A549 (cell line): ENCODE measurements at regions not wholly inside any gene's neighbourhood (a gene's known extent, or its start where the extent isn't known, plus 50 kb on each side); places are given as distances from the start of the nearest gene placed in this dataset.

Experiments
- ATAC-seq, 2 experiments: fragments of 200-7000 bp in 1 of 2; fragments of >200 bp in 1 of 2; cut with Nextera tagmentation in 1 of 2; cut with Tn5 transposase in 1 of 2; 3 replicates each; pipeline versions ENCODE4 v1.8.0 to v1.9.1; 2018 to 2020; ENCODE audit warnings: mild to moderate bottlenecking in 1 of 2, moderate library complexity in 1 of 2
- CTCF ChIA-PET: fragments of 300-600 bp; sonication (Branson Sonifier 250); formaldehyde crosslinking; extraction: SDS; loops from one replicate; lab custom pipeline; 2021; ENCODE audit warnings: antibody characterized with exemption, inconsistent platforms; lab: Yijun Ruan, JAX
- POLR2A ChIA-PET: fragments of 350-600 bp; formaldehyde crosslinking; extraction: SDS; loops from one replicate; lab custom pipeline; 2021; ENCODE audit warnings: antibody characterized with exemption, inconsistent platforms; lab: Yijun Ruan, JAX
- DNase-seq, 2 experiments: peaks; one replicate each; pipeline versions ENCODE4 v3.0.0 to v3.0.0-alpha.2; 2011 to 2016; ENCODE audit warnings: low read depth in 1 of 2, low spot score in 1 of 2
- FAIRE-seq: peaks from 2 replicates; lab custom pipeline; 2011; peaks lifted over from hg19 to GRCh38; lab: Jason Lieb, UNC
- H3K27ac ChIP-seq, 2 experiments: fragments of >200 bp; sonication (Bioruptor Twin); formaldehyde crosslinking; 3 replicates each; pipeline ENCODE4 v1.5.1; 2016 to 2017
- H3K4me1 ChIP-seq: fragments of >200 bp; sonication (Bioruptor Twin); formaldehyde crosslinking; 3 replicates; pipeline ENCODE4 v1.6.1; 2016
- H3K4me2 ChIP-seq: fragments of >200 bp; sonication (Bioruptor Twin); formaldehyde crosslinking; 3 replicates; pipeline ENCODE4 v1.6.1; 2016
- H3K4me3 ChIP-seq: fragments of >200 bp; sonication (Bioruptor Twin); formaldehyde crosslinking; 3 replicates; pipeline ENCODE4 v1.5.1; 2016
- H3K9me3 ChIP-seq: fragments of >200 bp; sonication (Bioruptor Twin); formaldehyde crosslinking; 3 replicates; pipeline ENCODE4 v1.6.1; 2016
- CBX8 ChIP-seq: fragments of 200-600 bp; sonication (generic); IDR thresholded peaks from 2 replicates; pipeline ENCODE4 v1.6.1; 2016
- CHD4 ChIP-seq: fragments of 200-600 bp; sonication (generic); IDR thresholded peaks from 2 replicates; pipeline ENCODE4 v1.6.1; 2016; ENCODE audit warnings: antibody characterized with exemption, mild to moderate bottlenecking, borderline replicate concordance
- FOSL2 ChIP-seq, 2 experiments: fragments of 450-650 bp in 1 of 2; fragments of >200 bp in 1 of 2; sonication (Bioruptor Twin) in 1 of 2; formaldehyde crosslinking; IDR thresholded peaks; 2 replicates each; pipeline versions ENCODE4 v1.5.0 to v1.6.1; 2016 to 2020; ENCODE audit warnings: mild to moderate bottlenecking in 1 of 2, moderate library complexity in 1 of 2
- HDAC2 ChIP-seq: fragments of 200-600 bp; sonication (generic); IDR thresholded peaks from 2 replicates; pipeline ENCODE4 v1.6.1; 2016
- HEYL ChIP-seq: fragments of 250-450 bp; sonication (Bioruptor Pico); IDR thresholded peaks from 2 replicates; pipeline ENCODE4 v1.8.0; 2021; ENCODE audit warnings: mild to moderate bottlenecking, moderate library complexity
- KDM1A ChIP-seq: fragments of 200-600 bp; sonication (generic); IDR thresholded peaks from 2 replicates; pipeline ENCODE4 v1.6.1; 2016; ENCODE audit warnings: low read depth, mild to moderate bottlenecking
- POLR2AphosphoS2 ChIP-seq: conservative IDR thresholded peaks from 2 replicates; pipeline ENCODE4 v1.6.1; 2012; ENCODE audit warnings: low read length, improper control_type of control experiment, inconsistent platforms
- RAD21 ChIP-seq, 2 experiments: fragments of >200 bp in 1 of 2; sonication (Bioruptor Twin) in 1 of 2; formaldehyde crosslinking in 1 of 2; IDR thresholded peaks in 1 of 2; conservative IDR thresholded peaks in 1 of 2; 2 replicates in 1 of 2; 3 replicates in 1 of 2; pipeline ENCODE4 v1.6.1; 2012 to 2018; ENCODE audit warnings: inconsistent platforms in 1 of 2
- RNF2 ChIP-seq: fragments of 200-600 bp; sonication (generic); IDR thresholded peaks from 2 replicates; pipeline ENCODE4 v1.6.1; 2016; ENCODE audit warnings: low read depth, mild to moderate bottlenecking, antibody characterized with exemption, moderate library complexity, borderline replicate concordance
- SREBF2 ChIP-seq: fragments of 450-650 bp; IDR thresholded peaks from 2 replicates; pipeline ENCODE4 v1.6.1; 2014; ENCODE audit warnings: mild to moderate bottlenecking, moderate library complexity
- TP53 ChIP-seq: fragments of 250-450 bp; sonication (Bioruptor Pico); IDR thresholded peaks from 2 replicates; pipeline ENCODE4 v1.5.0; 2021; ENCODE audit warnings: mild to moderate bottlenecking, moderate library complexity
- ZC3H11A ChIP-seq: fragments of 450-650 bp; IDR thresholded peaks from 2 replicates; pipeline ENCODE4 v1.6.1; 2014; ENCODE audit warnings: antibody characterized with exemption, mild to moderate bottlenecking
- ZNF302 ChIP-seq: fragments of 250-450 bp; sonication (Bioruptor Pico); IDR thresholded peaks from 2 replicates; pipeline ENCODE4 v1.9.0; 2021; ENCODE audit warnings: inconsistent platforms, mild to moderate bottlenecking, moderate library complexity
- WGBS: methylation state at CpG from one replicate; pipeline ENCODE4 v1.1.6; 2017; ENCODE audit errors: missing lambda C conversion rate; 5-methylcytosine and 5-hydroxymethylcytosine counted together
- TF ChIP-seq, protein P1 (sequence below): fragments of 200-600 bp; sonication (generic); IDR thresholded peaks from 2 replicates; pipeline ENCODE4 v1.6.1; 2016; ENCODE audit warnings: antibody characterized with exemption, mild to moderate bottlenecking, moderate library complexity
- TF ChIP-seq, protein P2 (sequence below): fragments of 450-650 bp; IDR thresholded peaks from 2 replicates; pipeline ENCODE4 v1.6.1; 2014; ENCODE audit warnings: antibody characterized with exemption

DNA sequence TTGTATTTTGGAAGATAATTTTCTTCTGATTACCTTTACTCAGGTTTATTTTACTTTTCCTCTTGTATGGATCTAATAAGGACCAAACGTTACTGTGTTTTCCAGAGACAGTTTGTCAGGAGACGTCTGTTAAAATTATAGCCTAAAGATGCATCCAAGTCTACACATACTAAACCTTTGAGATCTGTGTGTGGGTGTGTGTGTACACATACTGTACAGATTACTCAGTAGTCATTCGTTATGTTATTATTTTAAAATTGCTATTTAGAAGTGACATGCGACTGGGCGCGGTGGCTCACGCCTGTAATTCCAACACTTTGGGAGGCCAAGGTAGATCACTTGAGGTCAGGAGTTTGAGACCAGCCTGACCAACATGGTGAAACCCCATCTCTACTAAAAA, 51.6 kb upstream of the CNTLN start:
- no peaks in the 10 kb centered on the region for H3K4me1 ChIP-seq
- no peak for FAIRE-seq
- H3K4me3 ChIP-seq: no peak overlapping the region
- CTCF ChIA-PET: interaction anchor here (1.0 kb wide), 1 partner anchor 10 kb away, joined by 3 read pairs; no protein-coding TSS in a partner anchor
- no peak overlapping the region for H3K4me2 ChIP-seq
- DNase-seq: no peak
- ATAC-seq: no peak
- no peak overlapping the region for H3K27ac ChIP-seq
- no peak for TF ChIP-seq RNF2
- POLR2A ChIA-PET: no interaction called here
- no peaks in the 10 kb centered on the region for H3K9me3 ChIP-seq
- WGBS: 82% methylated on average over 7 of the region's 7 CpGs

DNA sequence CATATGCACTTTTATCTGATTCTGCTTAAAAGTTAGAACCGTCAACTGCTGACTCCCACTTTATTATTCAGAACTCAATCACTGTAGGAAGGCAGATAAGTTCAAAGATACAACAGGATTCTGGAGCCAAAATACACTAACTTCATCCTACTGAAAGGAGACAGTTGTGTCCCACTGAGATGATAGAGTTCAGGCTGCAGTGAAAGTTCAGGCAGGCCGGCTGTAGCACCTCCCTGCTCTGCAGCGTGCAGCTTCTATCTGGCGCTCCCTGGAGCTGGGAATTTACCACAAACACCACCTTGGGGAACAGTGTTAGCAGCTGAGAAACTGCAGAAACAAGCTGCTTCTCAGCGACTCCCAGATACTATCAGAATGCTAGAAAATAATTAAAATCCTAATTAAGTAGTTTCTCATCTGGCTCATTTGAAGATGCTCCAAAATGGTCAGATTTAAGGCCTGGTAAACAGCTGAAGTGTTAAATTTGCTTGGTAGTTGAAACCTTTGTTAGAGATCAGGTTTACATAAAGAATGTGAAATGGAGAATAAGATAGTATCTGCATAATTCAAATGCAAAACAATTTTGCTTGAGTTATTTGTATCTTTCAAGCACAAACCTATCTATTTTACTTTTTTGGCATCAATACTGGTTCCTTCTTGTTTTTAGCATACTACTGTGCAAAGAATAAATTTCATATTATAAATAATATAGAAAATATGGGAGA, 52.3 kb upstream of the CNTLN start:
- FAIRE-seq: no peak
- H3K27ac ChIP-seq: no peak overlapping the region
- peak in 1 of 2 experiments; percentile 29 for DNase-seq
- ChIA-PET CTCF (interaction anchor here (1.0 kb wide), 1 partner anchor 9 kb away, joined by 3 read pairs; no protein-coding TSS in a partner anchor), POLR2A (no interaction called here)
- H3K4me1 ChIP-seq: no peaks in the 10 kb centered on the region
- WGBS: 43% methylated on average over 5 of the region's 5 CpGs
- H3K9me3 ChIP-seq: no peaks in the 10 kb centered on the region
- ATAC-seq: peak; percentile 87 to 88
- H3K4me2 ChIP-seq: no peak overlapping the region
- TF ChIP-seq HDAC2 (no peak), RAD21 (conservative IDR thresholded peaks at IDR 0.05 in 1 of 2, IDR thresholded peaks at IDR 0.05 in 1 of 2) (peak; percentile 14 to 21; a peak in 1 of 5 replicates)
- H3K4me3 ChIP-seq: no peak overlapping the region

DNA sequence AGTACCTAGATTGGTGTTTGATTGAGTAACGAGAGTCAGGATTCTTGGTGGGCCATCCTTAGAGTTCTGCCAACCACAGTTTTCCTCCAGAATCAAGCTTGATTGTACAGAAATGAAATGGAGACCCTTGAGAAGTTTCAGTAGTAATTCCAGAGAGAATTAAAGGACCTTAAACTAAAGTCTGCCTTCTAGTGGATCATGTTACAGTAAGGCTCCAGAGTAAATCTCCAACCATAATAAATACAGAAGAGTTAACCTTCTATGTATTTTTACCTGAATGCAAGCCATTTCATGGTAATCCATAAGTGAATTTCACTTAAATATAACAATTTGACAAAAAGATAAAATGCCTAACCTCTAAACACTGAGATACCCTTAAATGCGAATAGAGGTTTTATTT, 53.0 kb upstream of the CNTLN start:
- FAIRE-seq: no peak
- ChIA-PET POLR2A (no interaction called here), CTCF (interaction anchor here (1.1 kb wide), 1 partner anchor 18 kb away, joined by 3 read pairs; no protein-coding TSS in a partner anchor)
- H3K9me3 ChIP-seq: no peaks in the 10 kb centered on the region
- no peaks in the 10 kb centered on the region for H3K4me1 ChIP-seq
- DNase-seq: no peak
- no peak; a peak in 1 of 6 replicates for ATAC-seq
- no peak overlapping the region for H3K27ac ChIP-seq
- H3K4me2 ChIP-seq: no peak overlapping the region
- H3K4me3 ChIP-seq: no peak overlapping the region
- TF ChIP-seq, protein P1, sequence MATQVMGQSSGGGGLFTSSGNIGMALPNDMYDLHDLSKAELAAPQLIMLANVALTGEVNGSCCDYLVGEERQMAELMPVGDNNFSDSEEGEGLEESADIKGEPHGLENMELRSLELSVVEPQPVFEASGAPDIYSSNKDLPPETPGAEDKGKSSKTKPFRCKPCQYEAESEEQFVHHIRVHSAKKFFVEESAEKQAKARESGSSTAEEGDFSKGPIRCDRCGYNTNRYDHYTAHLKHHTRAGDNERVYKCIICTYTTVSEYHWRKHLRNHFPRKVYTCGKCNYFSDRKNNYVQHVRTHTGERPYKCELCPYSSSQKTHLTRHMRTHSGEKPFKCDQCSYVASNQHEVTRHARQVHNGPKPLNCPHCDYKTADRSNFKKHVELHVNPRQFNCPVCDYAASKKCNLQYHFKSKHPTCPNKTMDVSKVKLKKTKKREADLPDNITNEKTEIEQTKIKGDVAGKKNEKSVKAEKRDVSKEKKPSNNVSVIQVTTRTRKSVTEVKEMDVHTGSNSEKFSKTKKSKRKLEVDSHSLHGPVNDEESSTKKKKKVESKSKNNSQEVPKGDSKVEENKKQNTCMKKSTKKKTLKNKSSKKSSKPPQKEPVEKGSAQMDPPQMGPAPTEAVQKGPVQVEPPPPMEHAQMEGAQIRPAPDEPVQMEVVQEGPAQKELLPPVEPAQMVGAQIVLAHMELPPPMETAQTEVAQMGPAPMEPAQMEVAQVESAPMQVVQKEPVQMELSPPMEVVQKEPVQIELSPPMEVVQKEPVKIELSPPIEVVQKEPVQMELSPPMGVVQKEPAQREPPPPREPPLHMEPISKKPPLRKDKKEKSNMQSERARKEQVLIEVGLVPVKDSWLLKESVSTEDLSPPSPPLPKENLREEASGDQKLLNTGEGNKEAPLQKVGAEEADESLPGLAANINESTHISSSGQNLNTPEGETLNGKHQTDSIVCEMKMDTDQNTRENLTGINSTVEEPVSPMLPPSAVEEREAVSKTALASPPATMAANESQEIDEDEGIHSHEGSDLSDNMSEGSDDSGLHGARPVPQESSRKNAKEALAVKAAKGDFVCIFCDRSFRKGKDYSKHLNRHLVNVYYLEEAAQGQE: no peak
- TF ChIP-seq POLR2AphosphoS2 (no peak), CHD4 (no peak), ZC3H11A (no peak), HEYL (CRISPR knock-in tag) (no peak), ZNF302 (CRISPR knock-in tag) (no peak), FOSL2 (IDR thresholded peaks at IDR 0.05) (no peak), FOSL2 (CRISPR knock-in tag; IDR thresholded peaks at IDR 0.05) (no peak), TP53 (CRISPR knock-in tag) (no peak), CBX8 (no peak), SREBF2 (no peak), KDM1A (no peak)
- TF ChIP-seq, protein P2, sequence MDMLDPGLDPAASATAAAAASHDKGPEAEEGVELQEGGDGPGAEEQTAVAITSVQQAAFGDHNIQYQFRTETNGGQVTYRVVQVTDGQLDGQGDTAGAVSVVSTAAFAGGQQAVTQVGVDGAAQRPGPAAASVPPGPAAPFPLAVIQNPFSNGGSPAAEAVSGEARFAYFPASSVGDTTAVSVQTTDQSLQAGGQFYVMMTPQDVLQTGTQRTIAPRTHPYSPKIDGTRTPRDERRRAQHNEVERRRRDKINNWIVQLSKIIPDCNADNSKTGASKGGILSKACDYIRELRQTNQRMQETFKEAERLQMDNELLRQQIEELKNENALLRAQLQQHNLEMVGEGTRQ: no peak
- 91% methylated on average over 2 of the region's 2 CpGs for WGBS
